ENCODE measurements at regions not wholly inside any gene's neighbourhood (a gene's known extent, or its start where the extent isn't known, plus 50 kb on each side); places are given as distances from the start of the nearest gene placed in this dataset.

GRCh38 chr5:120258123-120258522, 206.0 kb upstream of the PRR16 start:
- H3K4me2 ChIP-seq (ENCODE audit: low read length), result no peak overlapping the region
- ChIA-PET CTCF (ENCODE audit: unreplicated experiment) (no interaction called here), POLR2A (no interaction called here)
- H3K79me2 ChIP-seq (ENCODE audit: insufficient read depth, low read depth, low read length), result no peaks in the 10 kb centered on the region
- H3K4me3 ChIP-seq (ENCODE audit: low read depth, low read length, poor library complexity, severe bottlenecking), result no peak overlapping the region
- BruUV-seq (replicated peaks), result no TSS peak
- H3K9me3 ChIP-seq (ENCODE audit: low read length), result no peaks in the 10 kb centered on the region
- intact Hi-C loops (cut with micrococcal nuclease; ENCODE audit: unreplicated experiment), result no loop called here
- H3K4me1 ChIP-seq (ENCODE audit: insufficient read depth, low read length, poor library complexity, severe bottlenecking), result no peaks in the 10 kb centered on the region
- no peak overlapping the region for H2AFZ ChIP-seq (ENCODE audit: low read length)
- no peaks in the 10 kb centered on the region for H3K36me3 ChIP-seq (ENCODE audit: insufficient read depth, low read length)
- no peaks in the 10 kb centered on the region for H3K9me2 ChIP-seq (ENCODE audit: insufficient read depth, low read length)
- H3K27ac ChIP-seq (ENCODE audit: low read depth, low read length, poor library complexity, severe bottlenecking), result no peak overlapping the region
- TF ChIP-seq EZH2phosphoT487 (IDR thresholded peaks at IDR 0.05; ENCODE audit: borderline replicate concordance, low read depth, low read length) (no peak), CTCF (conservative IDR thresholded peaks at IDR 0.05; ENCODE audit: low read length) (no peak)
- no peaks in the 10 kb centered on the region for H4K20me1 ChIP-seq (ENCODE audit: insufficient read depth, low read length)
- DNase-seq (ENCODE audit: low spot score), result no peak

GRCh38 chr5:120260651-120261050, 203.4 kb upstream of the PRR16 start:
- H2AFZ ChIP-seq (ENCODE audit: low read length), result no peak overlapping the region
- no peak for TF ChIP-seq EZH2phosphoT487 (IDR thresholded peaks at IDR 0.05; ENCODE audit: borderline replicate concordance, low read depth, low read length)
- TF ChIP-seq CTCF (conservative IDR thresholded peaks at IDR 0.05; ENCODE audit: low read length), result no peak

GRCh38 chr5:120270498-120270897, 193.6 kb upstream of the PRR16 start:
- Histone ChIP-seq H3K36me3 (ENCODE audit: insufficient read depth, low read length) (no peaks in the 10 kb centered on the region), H3K79me2 (ENCODE audit: insufficient read depth, low read depth, low read length) (no peaks in the 10 kb centered on the region), H3K4me3 (ENCODE audit: low read depth, low read length, poor library complexity, severe bottlenecking) (no peak overlapping the region), H3K4me1 (ENCODE audit: insufficient read depth, low read length, poor library complexity, severe bottlenecking) (no peaks in the 10 kb centered on the region), H3K27ac (ENCODE audit: low read depth, low read length, poor library complexity, severe bottlenecking) (no peak overlapping the region), H2AFZ (ENCODE audit: low read length) (no peak overlapping the region), H3K9me2 (ENCODE audit: insufficient read depth, low read length) (no peaks in the 10 kb centered on the region), H3K9me3 (ENCODE audit: low read length) (no peaks in the 10 kb centered on the region), H3K4me2 (ENCODE audit: low read length) (no peak overlapping the region), H4K20me1 (ENCODE audit: insufficient read depth, low read length) (no peaks in the 10 kb centered on the region)
- intact Hi-C loops (cut with micrococcal nuclease; ENCODE audit: unreplicated experiment), result no loop called here
- no TSS peak for BruUV-seq (replicated peaks)
- TF ChIP-seq EZH2phosphoT487 (IDR thresholded peaks at IDR 0.05; ENCODE audit: borderline replicate concordance, low read depth, low read length), result no peak
- TF ChIP-seq CTCF (conservative IDR thresholded peaks at IDR 0.05; ENCODE audit: low read length), result no peak
- DNase-seq (ENCODE audit: low spot score), result no peak
- ChIA-PET CTCF (ENCODE audit: unreplicated experiment) (no interaction called here), POLR2A (interaction anchor here (0.7 kb wide), 1 partner anchor 150 kb away, joined by 3 read pairs; no protein-coding TSS in a partner anchor)

More at GRCh38 chr5:120260651-120261050, 203.4 kb upstream of the PRR16 start:
- Histone ChIP-seq H3K4me3 (ENCODE audit: low read depth, low read length, poor library complexity, severe bottlenecking) (no peak overlapping the region), H4K20me1 (ENCODE audit: insufficient read depth, low read length) (no peaks in the 10 kb centered on the region), H3K9me2 (ENCODE audit: insufficient read depth, low read length) (no peaks in the 10 kb centered on the region), H3K36me3 (ENCODE audit: insufficient read depth, low read length) (no peaks in the 10 kb centered on the region), H3K79me2 (ENCODE audit: insufficient read depth, low read depth, low read length) (no peaks in the 10 kb centered on the region), H3K9me3 (ENCODE audit: low read length) (no peaks in the 10 kb centered on the region), H3K27ac (ENCODE audit: low read depth, low read length, poor library complexity, severe bottlenecking) (no peak overlapping the region), H3K4me1 (ENCODE audit: insufficient read depth, low read length, poor library complexity, severe bottlenecking) (no peaks in the 10 kb centered on the region), H3K4me2 (ENCODE audit: low read length) (no peak overlapping the region)
- no peak for DNase-seq (ENCODE audit: low spot score)
- ChIA-PET POLR2A (interaction anchor here (0.8 kb wide), 1 partner anchor 19 kb away, joined by 3 read pairs; no protein-coding TSS in a partner anchor), CTCF (ENCODE audit: unreplicated experiment) (no interaction called here)
- intact Hi-C loops (cut with micrococcal nuclease; ENCODE audit: unreplicated experiment), result no loop called here
- no TSS peak for BruUV-seq (replicated peaks)

Measured in OCI-LY7 (cell line).